GM18507 (cell line): ENCODE measurements at regions not wholly inside any gene's neighbourhood (a gene's known extent, or its start where the extent isn't known, plus 50 kb on each side); places are given as distances from the start of the nearest gene placed in this dataset.

Experiments used
- DNase-seq: peaks from one replicate; pipeline ENCODE4 v3.0.0; 2011; ENCODE audit warnings: low read depth; ENCODE audit not compliant: insufficient read length; ENCODE audit errors: extremely low spot score
- FAIRE-seq: peaks from 2 replicates; lab custom pipeline; 2011; peaks lifted over from hg19 to GRCh38; lab: Jason Lieb, UNC

DNA sequence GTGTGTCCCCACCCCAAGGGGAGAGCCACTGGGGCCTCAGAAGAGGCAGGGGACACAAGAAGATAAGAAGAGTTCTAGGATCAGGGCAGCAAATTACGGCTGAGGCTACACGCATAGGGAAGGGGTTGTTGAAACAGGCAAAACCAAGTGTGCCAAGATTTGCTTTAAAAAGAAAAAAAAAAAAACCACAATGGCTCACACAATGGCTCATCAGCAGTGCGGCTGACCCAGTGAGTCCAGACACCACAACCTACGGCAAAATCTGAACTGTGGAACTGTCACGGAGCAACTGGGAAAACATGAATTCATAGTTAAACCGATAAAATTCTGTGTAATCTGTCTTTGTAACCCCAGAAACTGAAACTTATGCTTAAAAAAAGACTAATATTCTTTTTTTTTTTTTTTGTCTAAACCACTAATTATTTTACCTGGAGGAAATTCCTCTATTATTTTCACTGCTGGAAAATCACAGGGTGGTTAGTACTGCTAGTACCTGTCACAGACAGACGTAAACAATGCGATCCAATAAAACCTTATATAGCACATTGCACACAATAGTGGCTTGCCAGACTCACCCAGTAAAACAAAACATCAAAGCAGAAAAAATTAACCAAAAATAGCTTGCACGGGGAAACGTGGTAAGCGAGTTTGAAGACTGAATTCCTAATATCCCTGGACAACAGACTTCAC lies 325.4 kb upstream of the TSHZ3 start:
- FAIRE-seq = no peak

GRCh38 chr19:31675193-31675913 lies 326.1 kb upstream of the TSHZ3 start:
- FAIRE-seq = no peak
- no peak for DNase-seq

More for the DNA sequence above, 325.4 kb upstream of the TSHZ3 start:
- DNase-seq = no peak

DNA sequence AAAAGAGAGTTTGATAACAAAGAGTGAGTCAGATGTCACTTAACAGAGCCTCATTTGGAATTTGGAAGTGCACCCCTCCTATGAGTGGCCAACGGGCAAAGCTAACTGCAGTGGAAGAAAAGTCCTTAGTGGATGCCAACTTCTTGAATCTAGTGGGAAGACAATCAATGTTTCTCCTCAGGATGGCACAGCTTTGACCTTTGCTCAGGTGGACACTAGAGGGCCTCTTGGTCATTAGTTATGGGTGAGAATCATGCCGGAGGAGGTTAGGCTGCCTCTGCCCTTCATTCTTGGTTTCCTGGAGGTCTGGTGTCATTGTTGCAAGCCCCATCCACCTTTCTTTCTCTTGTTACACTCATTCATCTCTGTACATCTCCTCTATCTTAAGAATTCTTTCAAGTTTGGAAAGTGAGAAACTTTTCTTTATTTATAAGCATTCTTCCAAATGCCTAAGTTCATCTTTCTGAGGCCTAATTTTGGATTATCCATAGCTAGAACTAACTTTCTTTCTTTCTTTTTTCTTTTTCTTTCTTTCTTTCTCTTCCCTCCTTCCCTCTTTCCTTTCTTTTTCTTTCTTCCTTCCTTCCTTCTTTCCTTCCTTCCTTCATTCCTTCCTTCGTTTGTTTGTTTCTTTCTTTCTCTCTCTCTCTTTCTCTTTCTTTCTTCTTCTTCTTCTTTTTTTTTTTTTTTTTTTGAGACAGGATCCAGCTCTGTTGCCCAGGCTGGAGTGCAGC lies 327.2 kb upstream of the TSHZ3 start:
- FAIRE-seq (no peak), DNase-seq (no peak)

DNA sequence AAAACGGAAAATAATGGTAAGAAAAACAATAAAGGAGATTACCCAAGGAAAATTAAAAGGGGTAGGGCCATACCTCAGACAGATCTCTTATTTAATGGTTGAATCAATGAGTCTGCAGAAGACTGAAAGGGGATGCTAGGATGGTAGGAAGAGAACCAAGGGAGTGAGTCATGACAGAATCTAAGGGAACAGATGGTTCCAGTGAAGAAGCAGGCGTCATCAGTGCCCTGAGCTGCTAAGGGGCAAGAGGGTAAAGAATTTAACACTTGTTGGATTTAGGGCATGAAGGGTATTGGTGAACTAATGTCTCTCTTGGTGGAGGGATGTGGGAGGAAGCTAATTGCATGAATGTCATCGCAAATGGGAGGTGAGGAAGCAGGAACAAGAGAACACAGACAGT lies 329.2 kb upstream of the TSHZ3 start:
- FAIRE-seq (no peak), DNase-seq (no peak)

- FAIRE-seq = no peak
These were observed 331.9 kb upstream of the TSHZ3 start for GRCh38 chr19:31681121-31681520.

GRCh38 chr19:31693131-31693932 lies 344.1 kb upstream of the TSHZ3 start:
- no peak for DNase-seq
- no peak for FAIRE-seq

More at GRCh38 chr19:31681121-31681520, 331.9 kb upstream of the TSHZ3 start:
- no peak for DNase-seq

DNA sequence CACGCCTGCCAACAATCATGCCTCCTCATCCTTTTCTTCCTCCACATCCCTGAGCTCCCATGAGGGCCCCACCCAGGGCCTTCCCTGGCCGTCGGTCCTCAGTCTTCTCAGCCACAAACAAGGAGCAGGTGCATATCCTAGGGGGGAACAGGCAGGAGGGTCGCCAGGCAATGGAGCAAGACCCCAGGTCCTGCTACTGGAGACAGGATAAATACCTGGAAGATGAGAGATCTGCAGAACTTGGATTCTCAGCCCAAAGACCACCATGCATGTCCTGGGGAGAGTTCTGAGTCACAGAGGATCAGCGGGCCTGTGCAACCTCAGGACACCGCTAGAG lies 344.7 kb upstream of the TSHZ3 start:
- DNase-seq = no peak
- no peak for FAIRE-seq

DNA sequence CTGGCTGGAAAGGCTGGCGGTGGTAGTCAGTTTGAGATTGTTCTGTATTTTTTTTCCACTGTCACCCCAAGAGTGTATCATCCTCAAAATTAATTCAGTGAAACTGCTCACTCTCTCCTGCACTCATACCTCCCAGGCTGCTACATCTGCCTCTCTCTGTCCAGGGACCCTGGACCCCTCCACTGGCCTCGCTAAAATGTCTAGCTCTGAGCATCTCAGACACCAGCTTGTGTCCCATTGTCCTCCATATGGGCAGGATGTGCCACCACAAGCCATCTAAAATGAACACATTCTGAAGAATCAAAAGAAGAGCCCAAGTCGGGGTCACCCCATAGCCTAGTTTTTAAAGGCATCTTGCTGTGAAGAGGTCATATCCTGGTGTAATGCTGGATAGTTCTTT lies 345.5 kb upstream of the TSHZ3 start:
- no peak for DNase-seq
- FAIRE-seq = no peak

DNA sequence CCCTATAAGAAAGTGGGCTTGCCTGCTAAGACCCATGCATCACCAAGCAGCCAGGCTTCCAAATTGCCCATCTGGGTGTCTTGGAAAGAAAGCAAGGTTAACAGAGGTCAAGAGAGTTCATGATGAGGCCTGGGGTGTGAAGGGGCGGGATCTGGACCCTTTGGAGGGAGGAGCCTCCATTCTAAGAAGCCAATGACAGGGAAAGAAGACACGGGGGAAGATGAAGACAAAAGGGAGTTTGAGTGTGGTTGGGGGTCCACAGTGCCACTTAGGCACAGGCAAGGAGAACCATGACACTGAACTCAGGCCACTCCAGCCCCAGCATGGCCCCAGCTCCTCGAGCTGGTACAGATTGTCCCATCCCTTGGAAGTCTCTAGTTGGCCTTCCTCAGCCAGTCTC lies 350.2 kb upstream of the TSHZ3 start:
- FAIRE-seq (no peak), DNase-seq (no peak)

DNA sequence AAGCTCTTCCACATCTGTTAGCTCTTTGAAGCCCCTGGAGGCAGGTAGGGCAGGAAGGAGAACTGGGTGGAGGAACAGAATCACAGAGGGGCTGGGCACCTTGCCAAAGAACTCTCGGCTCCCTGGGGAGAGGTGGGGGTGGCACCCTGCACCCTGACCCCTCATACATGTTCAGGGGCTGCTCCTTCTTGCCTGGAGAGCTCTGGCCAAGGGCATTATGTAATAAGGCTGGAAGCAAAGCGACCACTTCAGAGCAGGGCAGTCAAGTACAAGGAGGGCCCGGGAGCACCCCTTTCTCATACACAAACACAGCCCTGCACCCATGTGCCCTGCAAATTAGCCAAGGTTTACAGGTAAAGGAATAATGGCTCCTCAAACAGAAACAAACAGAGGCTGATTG lies 351.9 kb upstream of the TSHZ3 start:
- FAIRE-seq = no peak
- DNase-seq = no peak

- FAIRE-seq = no peak
- DNase-seq = no peak
These were observed 356.4 kb upstream of the TSHZ3 start for GRCh38 chr19:31705656-31706055.

DNA sequence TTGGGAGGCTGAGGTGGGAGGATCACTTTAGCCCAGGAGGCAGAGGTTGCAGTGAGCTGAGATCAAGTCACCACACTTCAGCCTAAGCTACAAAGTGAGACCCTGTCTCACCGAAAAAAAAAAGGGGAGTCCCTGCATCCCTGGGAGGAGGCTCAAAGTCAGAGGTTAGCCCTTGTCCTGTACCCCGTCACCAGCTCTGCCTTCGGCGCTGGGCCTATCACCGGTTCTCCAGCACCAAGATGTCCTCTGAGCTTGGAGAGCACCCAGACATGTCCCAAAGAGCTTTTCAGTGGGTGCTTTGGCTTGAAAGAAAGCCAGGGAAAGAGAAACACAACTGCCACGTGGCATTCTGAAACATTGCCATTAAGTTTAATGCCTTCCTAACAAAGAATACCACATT lies 356.9 kb upstream of the TSHZ3 start:
- FAIRE-seq = no peak
- no peak for DNase-seq

DNA sequence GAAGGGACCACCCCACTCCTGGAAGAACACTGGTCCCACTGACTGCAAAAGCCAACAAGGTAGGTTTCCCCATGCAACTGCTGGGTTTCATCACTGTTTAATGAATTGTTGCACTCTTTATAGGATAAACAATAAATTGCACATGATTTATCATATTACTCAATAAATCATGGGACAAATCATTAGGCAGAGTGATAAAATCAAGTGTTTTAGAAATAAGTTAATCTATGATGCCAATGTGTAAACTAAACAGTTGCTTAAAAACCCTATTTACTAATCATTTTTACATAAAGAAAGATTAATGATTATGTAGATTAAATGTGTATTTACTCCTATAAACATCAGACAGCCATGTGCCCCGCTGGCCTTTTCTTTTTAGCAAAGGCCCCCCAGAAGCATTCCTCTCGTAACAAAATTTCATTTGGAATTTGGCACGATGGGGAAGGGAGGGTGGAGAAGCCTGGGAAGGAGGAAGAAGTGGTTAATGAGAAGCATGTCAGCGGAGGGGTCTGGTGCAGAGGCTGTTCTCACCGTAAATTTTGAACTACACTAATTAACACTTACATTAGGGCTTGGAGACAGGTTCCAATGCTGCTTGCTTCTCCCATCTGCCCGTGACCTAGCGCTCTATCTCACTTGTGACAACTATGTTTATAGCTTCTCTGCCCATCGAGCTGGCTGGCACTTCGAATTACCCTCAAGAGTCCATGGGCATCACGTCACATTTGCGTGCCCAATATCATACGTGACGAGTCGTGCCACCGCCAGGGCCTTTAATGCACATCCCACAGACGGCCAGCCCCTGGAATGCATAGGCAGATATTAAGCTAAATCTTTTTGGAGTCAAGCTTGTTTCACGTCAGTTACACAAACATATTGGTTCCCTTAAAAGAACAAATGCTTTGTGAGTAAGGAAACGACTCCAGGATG lies 357.7 kb upstream of the TSHZ3 start:
- DNase-seq (no peak), FAIRE-seq (no peak)

DNA sequence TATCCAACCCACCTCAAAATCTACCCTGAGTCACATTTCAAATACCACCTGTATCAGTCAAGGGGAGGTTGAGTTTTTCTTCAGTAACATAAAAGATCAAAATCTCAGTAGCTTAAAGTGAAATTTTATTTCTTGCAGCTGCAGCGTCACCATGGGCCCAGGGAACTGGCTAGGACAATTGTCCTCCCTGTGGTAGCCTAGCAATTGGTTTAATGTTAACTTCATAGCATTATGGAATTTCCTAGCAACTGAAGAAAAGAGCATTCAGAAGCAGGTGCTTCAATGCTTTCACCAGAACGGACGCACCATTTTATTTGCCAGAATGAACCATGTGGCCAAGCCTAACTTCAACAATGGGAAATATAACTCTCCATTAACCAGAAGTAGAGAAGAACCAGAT lies 359.3 kb upstream of the TSHZ3 start:
- no peak for DNase-seq
- FAIRE-seq = no peak

- FAIRE-seq = no peak
- no peak for DNase-seq
These were observed 360.2 kb upstream of the TSHZ3 start for GRCh38 chr19:31709476-31709875.

DNA sequence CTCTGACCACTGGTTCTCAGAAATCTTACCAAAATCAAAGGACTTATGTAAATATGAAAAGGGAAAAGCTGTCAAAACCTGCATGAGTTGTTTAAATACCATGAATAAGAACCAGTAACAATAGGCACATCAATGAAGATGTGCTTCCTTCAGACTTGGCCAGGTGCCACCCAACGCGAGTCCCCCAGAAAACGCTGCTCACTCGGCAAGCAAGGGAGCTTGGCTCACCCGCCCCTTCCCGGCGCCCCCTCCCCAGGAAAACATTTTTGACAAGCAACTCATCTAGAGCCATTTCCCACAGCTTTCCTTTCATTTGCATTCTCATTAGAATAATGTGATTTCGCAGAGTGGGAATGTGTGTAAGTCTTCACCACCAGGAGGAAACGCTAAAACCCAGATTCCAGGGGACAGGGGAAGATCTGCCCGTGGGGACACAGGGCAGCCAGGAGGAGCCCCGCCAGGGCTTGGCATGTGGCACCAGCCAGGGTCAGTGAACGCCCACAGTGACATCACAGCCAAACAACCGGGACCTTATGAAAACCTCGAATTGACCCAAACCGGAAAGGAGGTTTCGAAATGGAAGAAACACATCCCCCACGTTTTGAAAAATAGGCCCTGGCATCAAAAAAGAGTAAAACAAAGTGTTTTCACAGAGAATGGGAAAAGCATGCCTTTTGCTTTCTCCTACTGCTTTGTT lies 366.2 kb upstream of the TSHZ3 start:
- no peak for FAIRE-seq
- DNase-seq = no peak

GRCh38 chr19:31716826-31717225 lies 367.6 kb upstream of the TSHZ3 start:
- no peak for DNase-seq

DNA sequence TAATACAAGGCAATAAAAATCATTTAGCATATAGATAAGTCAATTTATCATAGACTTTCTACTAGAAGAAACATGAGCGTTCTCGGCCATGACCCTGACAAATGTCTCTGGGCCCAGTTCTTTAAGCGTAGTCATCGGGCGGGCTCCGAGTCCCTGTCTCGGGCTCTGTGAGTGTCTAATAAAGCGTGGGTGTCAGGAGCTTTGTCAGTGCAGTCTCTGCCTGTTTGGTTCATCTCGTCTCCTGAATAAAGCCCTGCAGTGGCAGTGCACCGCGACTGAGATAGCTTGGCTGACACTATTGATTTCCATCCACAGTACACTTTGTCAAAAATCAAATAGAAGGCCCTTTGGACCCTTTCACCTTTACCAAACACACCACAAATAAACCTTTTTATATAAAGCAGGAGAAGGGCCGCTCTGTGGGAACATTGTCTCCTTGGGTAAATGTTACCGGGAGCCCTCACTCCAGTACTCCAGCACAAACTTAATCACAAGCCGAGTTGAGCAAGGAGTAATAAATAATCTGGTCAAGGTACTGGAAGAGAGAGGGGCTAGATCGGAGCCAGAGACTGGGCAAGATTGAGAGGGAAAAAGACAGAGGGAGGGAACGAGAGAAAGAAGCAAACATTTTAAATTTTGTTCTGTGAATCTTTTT lies 368.2 kb upstream of the TSHZ3 start:
- DNase-seq = no peak
- no peak for FAIRE-seq

More at GRCh38 chr19:31716826-31717225, 367.6 kb upstream of the TSHZ3 start:
- no peak for FAIRE-seq
